Stimulated activated memory B cell treated with anti-CD40 and anti-IgM and Interleukin-4, amounts not matched to agents 10 μg/mL and 1 μg/mL and 100 μg/mL, for 72 hours (primary cell): ENCODE measurements at regions not wholly inside any gene's neighbourhood (a gene's known extent, or its start where the extent isn't known, plus 50 kb on each side); places are given as distances from the start of the nearest gene placed in this dataset.

ENCODE experiments used
- ATAC-seq: fragments of 150-1000 bp; cut with Tn5 transposase; 2 replicates; pipeline ENCODE4 v1.10.0; 2021
- H3K27ac Mint-ChIP-seq: one replicate; pipeline ENCODE4 v1.8.0; 2022; ENCODE audit warnings: mild to moderate bottlenecking, mixed read lengths
- H3K27me3 Mint-ChIP-seq: one replicate; pipeline ENCODE4 v1.8.0; 2022; ENCODE audit warnings: mixed read lengths
- H3K36me3 Mint-ChIP-seq: one replicate; pipeline ENCODE4 v1.8.0; 2022; ENCODE audit warnings: mixed read lengths
- H3K4me1 Mint-ChIP-seq: one replicate; pipeline ENCODE4 v1.8.0; 2022; ENCODE audit warnings: mixed read lengths
- H3K4me3 Mint-ChIP-seq: one replicate; pipeline ENCODE4 v1.8.0; 2022; ENCODE audit warnings: mild to moderate bottlenecking, moderate library complexity, mixed read lengths
- H3K9me3 Mint-ChIP-seq: one replicate; pipeline ENCODE4 v1.8.0; 2022; ENCODE audit warnings: mixed read lengths

- no peak for ATAC-seq
- Mint-ChIP-seq H3K36me3 (no peaks in the 10 kb centered on the region), H3K27ac (no peak overlapping the region), H3K4me3 (no peak overlapping the region), H3K27me3 (no peaks in the 10 kb centered on the region), H3K9me3 (no peaks in the 10 kb centered on the region), H3K4me1 (no peaks in the 10 kb centered on the region)
Measured at GRCh38 chr11:26112264-26112663, 219.7 kb upstream of the ANO3 start.

GRCh38 chr11:26121466-26121865, 210.5 kb upstream of the ANO3 start:
- Mint-ChIP-seq H3K27ac (no peak overlapping the region), H3K4me3 (no peak overlapping the region), H3K36me3 (no peaks in the 10 kb centered on the region), H3K9me3 (peaks cover 3% of the 10 kb centered on the region), H3K4me1 (no peaks in the 10 kb centered on the region), H3K27me3 (no peaks in the 10 kb centered on the region)
- no peak for ATAC-seq

- Mint-ChIP-seq H3K4me1 (no peaks in the 10 kb centered on the region), H3K27me3 (no peaks in the 10 kb centered on the region), H3K9me3 (peaks cover 7% of the 10 kb centered on the region), H3K4me3 (no peak overlapping the region), H3K27ac (no peak overlapping the region), H3K36me3 (no peaks in the 10 kb centered on the region)
- no peak for ATAC-seq
Measured at GRCh38 chr11:26126741-26127140, 205.2 kb upstream of the ANO3 start.

DNA sequence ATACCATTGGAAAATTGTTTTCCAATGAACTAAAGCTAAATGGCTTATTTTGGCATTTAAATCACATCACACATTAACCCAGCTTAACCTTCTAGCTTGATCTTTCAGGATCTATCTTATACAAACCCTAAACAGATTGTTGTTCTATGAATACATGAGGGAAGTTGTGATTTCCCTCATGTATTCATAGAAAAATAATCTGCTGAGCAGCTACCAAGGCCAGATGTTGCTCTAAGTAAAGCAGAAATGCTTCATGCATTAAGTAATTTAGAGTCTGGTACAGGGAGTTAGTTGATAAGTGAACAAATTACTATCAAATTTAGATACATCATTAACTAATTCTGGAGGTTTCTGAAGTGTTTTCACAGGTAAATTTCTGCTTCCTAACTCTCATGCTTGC, 204.6 kb upstream of the ANO3 start:
- H3K36me3 Mint-ChIP-seq: no peaks in the 10 kb centered on the region
- no peak for ATAC-seq

DNA sequence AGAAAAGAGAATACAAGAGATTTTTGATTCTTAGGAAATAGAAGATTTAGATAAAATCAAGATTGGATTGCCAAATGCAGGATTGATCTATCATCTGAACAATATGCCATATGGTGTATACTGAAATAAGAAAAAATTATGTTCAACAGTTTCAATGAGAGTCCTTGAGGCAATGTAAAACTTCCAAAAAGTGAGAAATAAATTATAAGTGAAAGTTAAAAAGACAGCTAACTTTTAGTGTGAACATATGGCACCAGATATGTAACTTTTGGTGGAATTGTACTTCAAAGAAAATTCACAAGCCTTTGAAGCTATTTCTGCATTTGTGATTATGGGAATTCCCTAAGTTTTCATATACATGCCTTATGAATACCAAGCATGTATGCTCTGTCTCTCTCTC, 200.5 kb upstream of the ANO3 start:
- Mint-ChIP-seq H3K4me1 (peaks cover 8% of the 10 kb centered on the region), H3K4me3 (no peak overlapping the region), H3K36me3 (no peaks in the 10 kb centered on the region), H3K27me3 (no peaks in the 10 kb centered on the region), H3K9me3 (peaks cover 7% of the 10 kb centered on the region), H3K27ac (no peak overlapping the region)
- ATAC-seq: no peak

More for the DNA sequence above, 204.6 kb upstream of the ANO3 start:
- no peak overlapping the region for H3K27ac Mint-ChIP-seq
- no peaks in the 10 kb centered on the region for H3K4me1 Mint-ChIP-seq
- H3K4me3 Mint-ChIP-seq: no peak overlapping the region
- H3K27me3 Mint-ChIP-seq: no peaks in the 10 kb centered on the region
- H3K9me3 Mint-ChIP-seq: peaks cover 7% of the 10 kb centered on the region

GRCh38 chr11:26134053-26134452, 197.9 kb upstream of the ANO3 start:
- Mint-ChIP-seq H3K4me1 (peaks cover 8% of the 10 kb centered on the region), H3K4me3 (no peak overlapping the region), H3K27me3 (no peaks in the 10 kb centered on the region), H3K36me3 (no peaks in the 10 kb centered on the region), H3K27ac (no peak overlapping the region), H3K9me3 (peaks cover 3% of the 10 kb centered on the region)
- no peak for ATAC-seq

GRCh38 chr11:26134481-26135355, 197.2 kb upstream of the ANO3 start:
- Mint-ChIP-seq H3K4me3 (no peak overlapping the region), H3K27me3 (no peaks in the 10 kb centered on the region), H3K36me3 (no peaks in the 10 kb centered on the region), H3K9me3 (no peaks in the 10 kb centered on the region), H3K4me1 (peaks cover 8% of the 10 kb centered on the region), H3K27ac (no peak overlapping the region)
- ATAC-seq: no peak

GRCh38 chr11:26137651-26138050, 194.3 kb upstream of the ANO3 start:
- no peaks in the 10 kb centered on the region for H3K9me3 Mint-ChIP-seq
- ATAC-seq: no peak
- peaks cover 8% of the 10 kb centered on the region for H3K4me1 Mint-ChIP-seq
- H3K27ac Mint-ChIP-seq: no peak overlapping the region
- no peaks in the 10 kb centered on the region for H3K27me3 Mint-ChIP-seq
- H3K36me3 Mint-ChIP-seq: no peaks in the 10 kb centered on the region
- H3K4me3 Mint-ChIP-seq: no peak overlapping the region

DNA sequence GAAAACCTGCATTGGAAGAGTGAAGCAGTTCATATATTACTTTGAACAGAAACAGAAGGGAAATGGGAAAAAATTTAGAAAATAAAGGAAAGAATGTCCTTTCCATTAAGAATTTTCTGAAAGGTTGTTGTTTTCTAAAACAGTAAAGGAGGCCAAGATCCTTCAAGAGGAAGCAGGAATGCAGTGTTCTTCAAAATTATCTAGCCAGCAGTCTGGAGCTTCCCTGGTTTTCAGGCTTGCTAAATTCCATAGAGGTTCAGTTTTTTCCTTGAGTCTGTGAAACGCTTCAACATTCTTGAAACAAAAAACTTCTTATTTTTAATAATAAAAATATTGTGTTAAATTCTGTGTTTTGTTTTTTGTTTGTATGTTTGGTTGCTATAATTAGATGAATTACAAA, 189.0 kb upstream of the ANO3 start:
- Mint-ChIP-seq H3K9me3 (no peaks in the 10 kb centered on the region), H3K36me3 (no peaks in the 10 kb centered on the region), H3K4me1 (no peaks in the 10 kb centered on the region), H3K27me3 (no peaks in the 10 kb centered on the region), H3K4me3 (no peak overlapping the region), H3K27ac (no peak overlapping the region)
- ATAC-seq: no peak

- Mint-ChIP-seq H3K4me3 (no peak overlapping the region), H3K36me3 (no peaks in the 10 kb centered on the region), H3K9me3 (no peaks in the 10 kb centered on the region), H3K27ac (no peak overlapping the region), H3K4me1 (no peaks in the 10 kb centered on the region), H3K27me3 (no peaks in the 10 kb centered on the region)
- no peak for ATAC-seq
Measured at GRCh38 chr11:26143566-26144290, 188.2 kb upstream of the ANO3 start.

DNA sequence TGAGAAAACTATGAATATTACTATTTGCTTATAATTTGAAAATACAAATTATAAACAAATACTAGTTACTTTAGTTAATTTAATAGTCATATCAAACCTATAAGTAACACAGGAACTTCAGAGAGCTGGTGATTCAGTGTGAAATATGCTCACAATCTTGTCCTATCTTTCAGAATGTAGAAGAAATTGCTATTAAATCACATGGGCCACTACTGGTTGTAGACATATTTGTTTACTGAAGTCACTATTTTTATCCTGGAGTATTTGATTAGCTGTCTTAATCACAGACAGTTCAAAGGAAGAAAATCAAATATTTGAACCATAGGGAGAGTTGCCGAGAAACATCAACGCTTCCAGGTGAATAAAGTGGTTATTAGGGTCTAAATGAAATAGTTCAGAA, 187.6 kb upstream of the ANO3 start:
- Mint-ChIP-seq H3K27me3 (no peaks in the 10 kb centered on the region), H3K4me1 (no peaks in the 10 kb centered on the region), H3K4me3 (no peak overlapping the region), H3K27ac (no peak overlapping the region), H3K9me3 (no peaks in the 10 kb centered on the region), H3K36me3 (no peaks in the 10 kb centered on the region)
- no peak for ATAC-seq

GRCh38 chr11:26144911-26145310, 187.0 kb upstream of the ANO3 start:
- Mint-ChIP-seq H3K4me1 (no peaks in the 10 kb centered on the region), H3K36me3 (no peaks in the 10 kb centered on the region), H3K27ac (no peak overlapping the region), H3K9me3 (no peaks in the 10 kb centered on the region), H3K27me3 (no peaks in the 10 kb centered on the region), H3K4me3 (no peak overlapping the region)
- no peak for ATAC-seq

- no peak overlapping the region for H3K27ac Mint-ChIP-seq
- H3K4me1 Mint-ChIP-seq: peaks cover 3% of the 10 kb centered on the region
- H3K4me3 Mint-ChIP-seq: no peak overlapping the region
Measured at GRCh38 chr11:26149585-26149984, 182.3 kb upstream of the ANO3 start.

GRCh38 chr11:26150031-26150430, 181.9 kb upstream of the ANO3 start:
- Mint-ChIP-seq H3K4me1 (peaks cover 6% of the 10 kb centered on the region), H3K9me3 (peaks cover 5% of the 10 kb centered on the region), H3K27me3 (no peaks in the 10 kb centered on the region), H3K27ac (no peak overlapping the region), H3K36me3 (no peaks in the 10 kb centered on the region), H3K4me3 (no peak overlapping the region)
- ATAC-seq: no peak

More at GRCh38 chr11:26149585-26149984, 182.3 kb upstream of the ANO3 start:
- no peaks in the 10 kb centered on the region for H3K36me3 Mint-ChIP-seq
- no peak for ATAC-seq
- peaks cover 3% of the 10 kb centered on the region for H3K9me3 Mint-ChIP-seq
- no peaks in the 10 kb centered on the region for H3K27me3 Mint-ChIP-seq

DNA sequence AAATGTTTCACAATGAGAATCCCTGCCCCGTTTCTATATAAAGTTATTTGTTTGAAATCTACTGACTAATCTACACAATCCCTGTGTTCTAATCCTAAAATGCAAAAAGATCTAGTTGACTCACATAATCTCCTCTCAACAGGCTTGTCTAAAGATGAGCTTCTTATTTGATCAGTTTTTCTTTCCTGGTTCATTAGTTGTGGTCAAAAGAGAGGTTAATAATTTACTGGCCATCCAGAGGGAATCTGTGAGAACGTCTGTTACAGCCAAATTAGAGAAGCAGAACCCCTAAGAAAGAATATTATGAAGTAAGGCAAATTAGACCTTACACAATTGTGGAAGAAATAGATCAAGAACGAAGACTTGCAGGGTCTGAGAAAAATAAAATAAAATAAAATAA, 173.7 kb upstream of the ANO3 start:
- Mint-ChIP-seq H3K27ac (no peak overlapping the region), H3K27me3 (no peaks in the 10 kb centered on the region), H3K4me1 (peaks cover 6% of the 10 kb centered on the region), H3K9me3 (peaks cover 5% of the 10 kb centered on the region), H3K4me3 (no peak overlapping the region), H3K36me3 (no peaks in the 10 kb centered on the region)
- no peak for ATAC-seq

DNA sequence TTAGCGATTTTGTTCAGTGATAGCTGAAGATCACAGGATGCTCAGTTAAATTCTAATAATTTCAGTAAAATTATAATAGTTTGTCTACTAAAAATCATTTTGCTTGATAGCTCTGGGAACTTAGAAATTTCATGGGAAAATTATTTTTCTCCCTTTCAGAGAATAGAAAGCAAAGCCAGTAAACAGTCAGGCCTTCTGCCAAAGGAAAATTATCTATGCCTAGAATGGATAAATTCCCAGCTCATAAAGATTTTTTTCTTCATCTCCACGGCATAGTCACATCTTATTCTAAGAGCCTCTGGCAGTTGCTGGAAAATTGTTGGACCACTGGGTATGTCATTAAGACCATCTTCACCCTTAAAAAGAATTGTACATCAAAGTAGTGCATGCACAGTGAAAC, 169.6 kb upstream of the ANO3 start:
- no peaks in the 10 kb centered on the region for H3K27me3 Mint-ChIP-seq
- no peak overlapping the region for H3K27ac Mint-ChIP-seq
- H3K36me3 Mint-ChIP-seq: no peaks in the 10 kb centered on the region
- no peak for ATAC-seq
- no peaks in the 10 kb centered on the region for H3K9me3 Mint-ChIP-seq
- no peak overlapping the region for H3K4me3 Mint-ChIP-seq
- no peaks in the 10 kb centered on the region for H3K4me1 Mint-ChIP-seq
